HG02588 (cell line): ENCODE measurements at regions not wholly inside any gene's neighbourhood (a gene's known extent, or its start where the extent isn't known, plus 50 kb on each side); places are given as distances from the start of the nearest gene placed in this dataset.
"Not testable (repeated sequence)": the region's sequence is repeated elsewhere in the genome, so short reads cannot be mapped to it uniquely, and the experiment has no call there.

ENCODE experiments used
- ATAC-seq: cut with Tn5 transposase; IDR thresholded peaks from one replicate; pipeline ENCODE4 v1.9.1; 2021; ENCODE audit warnings: mild to moderate bottlenecking, moderate library complexity; ENCODE audit not compliant: unreplicated experiment

DNA sequence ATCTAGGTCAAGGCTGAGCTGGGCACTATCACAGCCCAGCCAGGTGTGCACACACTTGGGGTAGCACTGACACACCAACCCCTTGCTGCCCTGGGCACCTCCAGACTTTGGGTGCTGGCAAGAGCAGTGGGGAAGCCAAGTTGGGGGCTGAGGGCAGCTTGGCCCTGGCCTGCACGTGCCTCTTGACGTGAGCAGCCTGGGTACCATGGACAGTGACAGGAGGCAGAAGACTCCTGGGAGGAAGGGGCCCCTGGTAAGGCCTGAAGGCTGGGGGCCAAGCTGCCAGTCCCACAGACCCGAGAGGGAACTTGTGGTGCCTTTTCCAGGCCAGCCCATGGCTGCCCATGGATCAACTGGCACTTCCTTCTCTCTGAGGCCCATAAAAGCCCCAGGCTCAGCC is 124.1 kb upstream of the SFSWAP start:
- no peak for ATAC-seq

GRCh38 chr12:131587565-131587964 is 123.3 kb upstream of the SFSWAP start:
- no peak for ATAC-seq

DNA sequence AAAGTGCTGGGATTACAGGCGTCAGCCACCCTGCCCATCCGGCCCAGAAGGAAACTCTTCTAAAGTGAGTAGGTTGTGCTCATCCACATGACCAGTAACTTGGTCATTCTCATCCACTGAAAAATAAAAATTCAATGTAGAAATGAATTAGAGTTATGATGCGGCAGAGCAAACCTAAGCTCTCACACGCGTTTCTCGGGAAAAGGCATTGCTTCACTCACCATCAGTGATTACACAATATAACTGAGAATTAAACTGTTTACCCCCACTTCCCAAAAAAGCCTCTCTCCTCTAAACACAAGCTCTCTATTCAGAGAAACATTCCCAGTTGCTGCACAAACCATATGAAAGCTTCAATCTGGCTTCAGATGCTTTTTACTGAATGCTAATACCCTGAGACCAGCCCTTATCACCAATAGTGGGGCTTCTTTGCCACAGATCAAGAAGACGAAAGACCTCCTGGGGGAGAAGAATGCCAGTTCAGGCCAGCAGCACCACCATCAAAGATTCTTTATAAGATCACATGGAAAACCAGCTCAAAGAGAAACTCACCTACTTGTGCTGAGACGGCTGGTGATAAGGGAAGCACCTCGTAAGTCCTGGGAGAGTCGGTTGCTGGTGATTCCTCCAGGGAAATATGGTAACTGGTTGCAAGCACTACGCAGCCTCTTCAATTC is 121.5 kb upstream of the SFSWAP start:
- ATAC-seq, result no peak

DNA sequence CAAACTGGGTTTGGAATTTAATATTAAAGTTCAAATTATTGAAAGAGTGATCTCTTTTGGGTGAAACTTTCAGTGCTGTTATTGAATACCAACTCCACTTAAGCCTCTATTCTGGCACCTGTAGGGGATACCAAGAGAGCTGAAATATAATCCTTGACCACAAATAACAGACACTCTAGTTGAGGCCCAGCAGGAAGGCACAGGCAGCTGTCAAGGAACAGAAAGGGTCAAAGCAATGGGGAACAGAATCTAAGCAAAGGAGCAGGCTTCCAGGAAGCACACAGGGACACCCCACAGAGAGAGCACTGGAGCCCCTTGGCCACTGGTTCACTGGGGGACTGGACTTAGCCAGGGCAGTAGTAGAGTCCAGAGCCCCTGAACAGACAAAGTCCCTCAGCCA is 120.9 kb upstream of the SFSWAP start:
- no peak for ATAC-seq

DNA sequence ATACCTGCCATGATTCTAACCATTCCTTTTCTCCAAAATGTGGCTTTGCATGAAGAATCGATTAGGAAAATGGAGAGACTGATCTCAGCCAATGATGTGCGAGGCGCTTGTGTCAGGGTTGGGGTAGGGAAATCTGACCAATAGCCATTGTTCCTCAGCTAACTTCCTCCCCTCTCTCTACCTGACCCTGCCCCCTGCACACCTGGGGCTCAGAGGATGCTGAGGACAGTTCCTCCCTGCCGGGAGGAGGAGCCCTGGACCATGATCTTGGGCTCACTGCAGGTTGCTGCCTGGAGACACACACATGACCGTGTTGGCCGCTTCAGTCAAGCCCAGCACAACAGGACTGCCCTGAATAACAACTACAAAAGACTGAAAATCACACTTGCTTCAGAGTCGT is 119.8 kb upstream of the SFSWAP start:
- no peak for ATAC-seq

- ATAC-seq, result no peak
Measured at GRCh38 chr12:131591714-131592709, 118.9 kb upstream of the SFSWAP start.

- peak; percentile 90 for ATAC-seq
Measured at GRCh38 chr12:131592972-131593371, 117.9 kb upstream of the SFSWAP start.

- ATAC-seq, result no peak
Measured at GRCh38 chr12:131593406-131593805, 117.5 kb upstream of the SFSWAP start.

- ATAC-seq, result no peak
Measured at GRCh38 chr12:131596115-131596514, 114.8 kb upstream of the SFSWAP start.

DNA sequence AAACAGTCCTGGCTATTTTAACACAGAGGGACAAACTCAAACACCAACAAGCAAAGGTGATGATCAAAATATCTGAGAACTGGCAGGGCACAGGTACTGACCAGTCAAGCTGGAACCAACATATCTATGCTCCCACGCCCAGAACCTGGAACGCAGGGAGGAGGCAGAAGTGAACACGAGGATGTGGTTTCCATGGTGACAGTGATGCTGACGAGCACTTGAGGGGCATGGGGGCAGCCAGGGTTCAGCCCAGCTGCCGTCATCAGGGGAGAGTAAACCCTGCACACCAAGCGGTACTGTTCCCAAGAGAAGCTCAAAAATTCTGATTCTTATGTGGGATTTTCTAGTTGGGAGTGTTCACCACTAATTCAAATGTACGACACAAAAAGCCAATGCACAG is 113.6 kb upstream of the SFSWAP start:
- ATAC-seq, result no peak

DNA sequence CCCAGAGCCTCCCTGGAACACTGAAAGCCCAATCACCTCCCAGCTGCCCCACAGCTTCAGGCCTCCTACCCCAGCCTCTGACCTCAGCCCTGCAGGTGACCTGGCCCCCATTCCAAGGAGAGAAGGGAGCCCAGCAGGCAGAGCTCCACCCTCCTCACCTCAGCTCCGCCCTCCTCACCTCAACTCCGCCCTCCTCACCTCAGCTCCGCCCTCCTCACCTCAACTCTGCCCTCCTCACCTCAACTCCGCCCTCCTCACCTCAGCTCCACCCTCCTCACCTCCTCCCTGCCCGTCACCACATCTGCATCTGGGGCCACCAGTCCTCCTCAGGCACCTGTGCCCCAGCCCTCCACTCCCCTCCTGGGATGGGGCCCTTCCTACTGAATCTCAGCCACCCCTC is 112.2 kb upstream of the SFSWAP start:
- no peak for ATAC-seq

DNA sequence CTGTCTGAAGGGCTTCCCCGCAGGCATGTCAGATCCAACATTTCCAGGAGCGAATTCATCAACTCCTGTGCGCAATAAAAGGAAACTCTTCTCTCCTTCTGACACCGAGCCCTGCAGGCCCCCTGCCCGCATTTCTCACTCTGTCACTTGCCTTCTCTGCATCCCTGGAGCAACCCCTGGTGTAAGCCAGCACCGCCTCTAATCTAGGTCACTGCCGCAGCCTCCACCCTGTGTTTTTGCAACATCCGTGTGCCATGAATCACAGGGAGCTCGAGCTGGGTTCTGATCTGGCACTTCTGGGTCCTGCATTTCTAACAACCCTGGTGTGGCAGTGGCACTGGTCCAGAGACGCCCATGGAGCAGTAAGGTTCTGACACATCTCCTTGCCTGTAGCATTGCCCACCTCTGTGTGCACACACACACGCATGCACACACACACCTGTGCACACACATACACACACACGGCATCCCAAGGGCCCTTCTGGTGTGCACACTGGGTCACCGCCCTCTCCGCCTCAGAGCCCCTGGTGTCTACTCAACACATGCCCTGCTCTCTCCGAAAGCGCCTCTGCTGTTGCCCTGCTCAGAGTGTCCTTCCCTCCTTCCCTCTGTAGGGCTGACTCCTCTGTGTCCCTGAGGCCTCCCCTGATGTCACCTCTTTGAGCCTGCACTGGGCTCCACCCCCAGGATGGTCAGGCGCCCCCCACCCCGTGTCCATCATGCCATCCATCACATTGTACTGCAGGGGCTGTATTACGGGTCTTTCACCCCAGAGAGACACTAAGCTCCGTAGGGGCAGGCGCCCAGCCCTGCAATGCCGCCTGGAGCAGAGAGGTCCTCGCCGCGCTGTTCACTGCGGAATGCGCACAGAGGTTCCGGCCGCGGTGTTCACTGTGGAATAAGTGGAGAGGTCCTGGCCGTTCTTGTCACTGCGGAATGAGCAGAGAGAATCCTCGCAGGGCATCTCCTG is 111.4 kb upstream of the SFSWAP start:
- ATAC-seq, result no peak

- ATAC-seq, result no peak
Measured at GRCh38 chr12:131600160-131600532, 110.7 kb upstream of the SFSWAP start.

GRCh38 chr12:131601499-131601898 is 109.4 kb upstream of the SFSWAP start:
- not testable (repeated sequence) for ATAC-seq

DNA sequence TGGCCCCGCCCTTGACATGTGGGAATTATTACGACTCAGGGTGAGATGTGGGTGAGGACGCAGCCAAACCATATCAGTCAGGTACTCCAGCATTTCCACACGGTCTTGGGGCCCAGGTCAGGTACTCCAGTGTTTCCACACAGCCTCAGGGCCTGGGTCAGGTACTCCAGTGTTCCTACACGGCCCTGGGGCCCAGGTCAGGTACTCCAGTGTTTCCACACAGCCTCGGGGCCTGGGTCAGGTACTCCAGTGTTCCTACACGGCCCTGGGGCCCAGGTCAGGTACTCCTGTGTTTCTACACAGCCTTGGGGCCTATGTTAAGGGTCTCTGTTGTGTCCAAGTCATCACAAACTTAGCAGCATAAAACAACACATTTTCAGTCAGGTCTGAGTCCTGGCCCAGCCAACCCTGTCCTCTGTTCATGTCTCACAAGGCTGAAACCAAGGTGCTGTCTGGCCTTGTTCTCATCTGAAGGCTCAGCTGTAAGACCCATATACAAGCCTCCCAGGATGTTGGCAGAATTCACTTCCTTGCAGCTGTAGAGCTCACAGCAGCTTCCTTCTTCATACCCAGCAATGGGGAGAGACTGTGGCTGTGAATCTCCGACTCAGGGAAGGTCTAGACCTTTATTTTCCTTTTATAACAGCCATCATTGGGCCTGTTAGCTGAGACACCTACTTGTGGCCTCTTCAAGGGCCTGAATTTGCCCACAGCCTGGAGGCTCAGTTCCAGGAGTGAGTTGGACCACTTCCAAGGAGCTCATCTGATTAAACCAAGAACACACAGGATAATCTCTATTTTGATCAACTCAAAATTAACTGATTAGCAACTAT is 107.6 kb upstream of the SFSWAP start:
- no peak for ATAC-seq

DNA sequence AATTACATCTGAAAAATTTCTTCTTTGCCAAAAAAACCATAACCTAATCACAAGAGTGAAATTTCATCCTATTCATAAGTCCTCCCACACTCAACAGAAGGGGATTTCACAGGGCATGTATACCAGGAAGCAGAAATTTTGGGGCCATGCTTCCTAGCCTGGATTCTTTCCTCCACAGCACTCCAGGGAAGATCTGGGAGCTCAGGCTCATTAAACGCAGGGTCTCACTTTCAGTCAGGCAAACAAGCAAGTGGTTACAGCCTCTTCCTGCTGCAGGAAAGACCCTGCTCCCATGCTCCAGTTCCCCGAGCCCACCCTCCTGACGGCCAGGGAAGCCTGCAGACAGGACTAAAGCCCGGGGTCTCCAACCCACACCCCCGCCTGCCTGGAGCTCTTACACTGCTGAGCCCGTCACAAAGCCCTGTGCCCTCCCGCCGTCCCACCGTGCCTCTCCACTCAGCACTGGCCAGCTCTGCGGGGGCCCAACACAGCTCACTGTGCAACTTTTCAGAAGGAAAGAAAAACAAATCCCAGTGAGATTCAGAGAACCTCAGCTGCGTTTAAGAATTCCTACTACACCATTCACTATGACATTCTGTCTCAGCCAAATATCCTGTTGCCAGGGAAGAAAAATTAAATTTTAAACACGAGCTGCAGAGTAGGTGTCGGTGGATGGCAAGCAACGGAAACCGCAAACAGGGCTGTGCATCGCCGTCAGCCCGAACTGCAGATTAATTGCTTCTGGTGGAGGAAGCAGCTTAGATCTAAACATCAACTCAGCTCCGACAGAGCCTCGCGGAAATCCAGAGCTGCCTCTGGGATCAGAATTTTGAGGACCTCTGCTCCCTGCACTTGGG is 106.7 kb upstream of the SFSWAP start:
- ATAC-seq, result no peak

- ATAC-seq, result no peak
Measured at GRCh38 chr12:131604859-131605258, 106.0 kb upstream of the SFSWAP start.

DNA sequence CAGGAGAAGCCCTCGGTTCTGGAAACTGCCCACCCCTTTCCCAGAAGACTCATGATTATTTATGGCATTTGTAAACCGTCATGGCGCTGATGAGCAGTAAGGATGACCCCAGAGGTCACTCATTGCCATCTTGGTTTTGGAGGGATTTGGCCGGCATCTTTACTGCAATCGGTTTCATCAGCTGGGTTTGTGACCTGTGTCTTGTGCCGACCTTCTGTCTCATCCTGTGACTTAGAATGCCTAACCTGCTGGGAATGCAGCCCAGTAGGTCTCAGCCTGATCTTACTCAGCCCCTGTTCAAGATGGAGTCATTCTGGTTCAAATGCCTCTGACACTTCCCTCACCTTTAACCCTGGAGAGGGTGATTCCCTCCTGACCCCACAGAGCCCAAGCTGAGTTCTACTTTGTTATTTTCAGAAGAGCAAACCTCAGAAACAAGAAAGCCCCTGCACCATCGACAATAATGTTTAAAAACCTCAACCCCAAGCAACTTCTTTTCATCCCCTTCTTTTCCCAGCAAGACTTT is 105.5 kb upstream of the SFSWAP start:
- no peak for ATAC-seq
